Suppressor macrophage treated with lipopolysaccharide for 1 hour (primary cell): ENCODE measurements at regions not wholly inside any gene's neighbourhood (a gene's known extent, or its start where the extent isn't known, plus 50 kb on each side); places are given as distances from the start of the nearest gene placed in this dataset.

Source experiments
- DNase-seq, 3 donors: peaks; one replicate each; pipeline ENCODE4 v3.0.0-alpha.2; 2020 to 2022

GRCh38 chr3:194267744-194268653, 83.1 kb downstream of the CPN2 start:
- DNase-seq, result no peak

GRCh38 chr3:194268654-194269512, 82.2 kb downstream of the CPN2 start:
- DNase-seq, result no peak

- peak; percentile 31 to 68 (median 50) for DNase-seq
These were observed 81.5 kb downstream of the CPN2 start for GRCh38 chr3:194269610-194270145.

- peak in 2 of 3 donors; percentile 20 to 21 for DNase-seq
These were observed 80.3 kb downstream of the CPN2 start for GRCh38 chr3:194270627-194271459.

GRCh38 chr3:194271460-194272035, 79.6 kb downstream of the CPN2 start:
- no peak for DNase-seq

GRCh38 chr3:194272221-194272620, 78.9 kb downstream of the CPN2 start:
- DNase-seq, result no peak

GRCh38 chr3:194272861-194273742, 78.0 kb downstream of the CPN2 start:
- no peak for DNase-seq

- no peak for DNase-seq
These were observed 77.3 kb downstream of the CPN2 start for GRCh38 chr3:194273743-194274310.

- DNase-seq, result no peak
These were observed 76.6 kb downstream of the CPN2 start for GRCh38 chr3:194274424-194275085.

GRCh38 chr3:194275291-194275690, 75.8 kb downstream of the CPN2 start:
- DNase-seq, result no peak

- DNase-seq, result no peak
These were observed 75.4 kb downstream of the CPN2 start for GRCh38 chr3:194275721-194276120.

- no peak for DNase-seq
These were observed 74.4 kb downstream of the CPN2 start for GRCh38 chr3:194276768-194277103.

- peak in 1 of 3 donors; percentile 24 for DNase-seq
These were observed 73.9 kb downstream of the CPN2 start for GRCh38 chr3:194277104-194277785.

- DNase-seq, result no peak
These were observed 73.4 kb downstream of the CPN2 start for GRCh38 chr3:194277786-194278130.

GRCh38 chr3:194278186-194278845, 72.8 kb downstream of the CPN2 start:
- no peak for DNase-seq

GRCh38 chr3:194279101-194279500, 72.0 kb downstream of the CPN2 start:
- DNase-seq, result no peak

- no peak for DNase-seq
These were observed 71.3 kb downstream of the CPN2 start for GRCh38 chr3:194279701-194280360.

- no peak for DNase-seq
These were observed 70.4 kb downstream of the CPN2 start for GRCh38 chr3:194280777-194281176.

GRCh38 chr3:194281306-194281705, 69.8 kb downstream of the CPN2 start:
- no peak for DNase-seq
